HUDEP-2 (cell line): ENCODE measurements at regions not wholly inside any gene's neighbourhood (a gene's known extent, or its start where the extent isn't known, plus 50 kb on each side); places are given as distances from the start of the nearest gene placed in this dataset.

ENCODE experiments used
- DNase-seq, 76 experiments: peaks; one replicate each; lab custom pipeline; 2025; ENCODE audit not compliant: unreplicated experiment in 76 of 76; lab: John Stamatoyannopoulos, UW

DNA sequence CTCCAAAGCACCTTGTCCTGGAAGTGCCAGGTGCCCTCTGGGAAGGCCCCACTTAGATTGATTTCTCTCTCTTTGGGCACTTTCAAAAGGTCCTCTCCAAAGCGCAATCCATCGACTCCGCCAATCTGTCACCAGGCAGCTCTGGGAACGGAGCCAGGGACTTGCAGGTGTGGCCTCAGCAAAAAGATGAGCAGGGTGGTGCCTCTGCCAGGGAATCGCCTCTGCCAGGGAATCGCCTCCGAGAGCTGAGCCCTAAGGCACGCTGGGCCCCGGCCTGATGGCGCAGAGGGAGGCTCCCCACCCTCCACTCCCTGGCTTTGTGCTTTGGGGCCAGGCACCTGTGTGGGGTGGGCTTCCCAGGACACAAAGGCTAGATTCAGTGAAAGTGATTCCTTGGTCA is 1391.3 kb downstream of the TBC1D22A start:
- DNase-seq, result no peak

DNA sequence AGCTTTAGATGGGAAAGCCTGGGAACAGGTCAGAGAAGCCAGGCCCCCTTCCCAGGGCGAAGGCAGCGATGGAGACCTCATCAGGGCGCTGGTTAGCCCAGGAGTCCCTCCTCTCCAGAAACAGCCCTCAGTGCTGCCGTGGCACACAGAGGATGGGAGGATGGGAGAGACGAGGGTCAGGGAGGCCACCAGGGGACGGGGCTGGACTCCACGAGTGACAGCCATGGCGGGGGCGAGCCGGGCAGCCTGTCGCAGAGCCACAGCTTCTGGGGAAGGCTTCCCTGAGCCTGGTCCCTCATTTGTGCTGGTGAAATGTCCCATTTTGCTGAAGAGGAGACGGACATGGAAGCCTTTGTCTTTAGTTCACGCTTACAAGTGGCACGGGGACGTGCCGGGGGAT is 1390.5 kb downstream of the TBC1D22A start:
- DNase-seq, result no peak

DNA sequence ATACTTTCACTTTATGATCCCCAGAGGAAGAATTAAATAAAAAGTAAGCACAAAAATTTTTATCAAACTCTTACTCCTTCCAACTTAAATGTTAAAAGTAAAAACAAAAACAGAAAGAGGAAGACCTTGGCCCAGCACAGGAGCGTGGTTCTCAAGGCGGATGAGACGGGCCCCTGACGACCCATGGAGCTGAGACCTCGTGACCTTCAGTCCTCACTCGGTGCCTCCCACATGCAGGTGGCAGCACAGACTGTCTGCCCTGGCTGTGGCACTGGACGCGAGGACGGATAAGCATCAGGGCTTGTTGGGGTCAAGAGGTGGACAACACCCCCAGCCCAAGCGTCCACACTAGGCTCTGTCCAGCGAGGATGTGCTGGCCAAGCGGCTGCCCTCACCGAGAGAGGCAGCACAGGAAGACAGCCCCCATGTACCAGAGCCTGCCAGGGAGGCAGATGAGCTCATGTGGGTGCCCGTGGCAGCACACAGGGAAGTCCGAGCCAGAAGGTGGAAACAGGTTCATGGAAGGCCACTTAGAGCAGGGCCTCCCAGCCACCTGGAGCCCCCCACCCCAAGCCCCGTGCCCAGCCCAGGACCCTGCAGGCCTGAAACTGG is 1389.8 kb downstream of the TBC1D22A start:
- no peak for DNase-seq

DNA sequence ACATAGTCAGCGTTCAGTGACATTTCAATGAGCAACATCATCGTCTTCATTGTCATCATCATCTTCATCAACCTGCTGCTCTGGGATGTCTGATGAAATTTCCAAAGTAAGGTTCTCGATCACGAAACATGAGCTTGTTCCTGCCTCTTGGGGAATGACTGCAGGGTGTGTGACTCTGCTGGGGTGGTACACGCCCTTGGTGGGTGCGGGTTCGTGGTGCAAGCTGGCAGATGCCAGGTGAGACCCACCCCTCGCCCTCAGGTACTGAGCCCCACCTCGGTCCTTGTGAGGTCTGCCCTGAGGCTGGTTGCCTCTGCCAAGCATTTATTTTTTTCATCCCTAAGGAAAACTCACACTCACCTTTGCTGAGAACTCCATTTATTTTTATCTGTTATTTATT is 1389.2 kb downstream of the TBC1D22A start:
- no peak for DNase-seq

DNA sequence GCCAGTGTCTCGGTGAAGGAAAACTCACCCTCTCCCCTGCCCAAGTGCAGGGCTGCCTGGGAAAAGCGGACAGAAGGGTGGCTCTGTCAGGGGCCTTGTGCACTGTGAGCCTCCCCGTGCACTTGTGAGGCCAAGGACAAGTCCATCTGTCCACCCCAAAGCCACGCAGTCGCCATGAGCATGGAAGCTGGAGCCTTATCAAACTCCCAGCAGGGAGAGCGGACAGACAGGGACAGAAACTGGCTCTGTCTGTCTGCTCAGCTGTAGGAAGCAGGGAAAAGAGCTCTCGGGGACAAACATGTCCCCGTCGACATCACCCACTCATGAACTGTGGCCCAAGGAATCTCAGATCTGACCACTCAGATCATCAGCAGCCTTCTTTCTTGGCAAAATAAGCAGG is 1385.4 kb downstream of the TBC1D22A start:
- DNase-seq, result no peak

DNA sequence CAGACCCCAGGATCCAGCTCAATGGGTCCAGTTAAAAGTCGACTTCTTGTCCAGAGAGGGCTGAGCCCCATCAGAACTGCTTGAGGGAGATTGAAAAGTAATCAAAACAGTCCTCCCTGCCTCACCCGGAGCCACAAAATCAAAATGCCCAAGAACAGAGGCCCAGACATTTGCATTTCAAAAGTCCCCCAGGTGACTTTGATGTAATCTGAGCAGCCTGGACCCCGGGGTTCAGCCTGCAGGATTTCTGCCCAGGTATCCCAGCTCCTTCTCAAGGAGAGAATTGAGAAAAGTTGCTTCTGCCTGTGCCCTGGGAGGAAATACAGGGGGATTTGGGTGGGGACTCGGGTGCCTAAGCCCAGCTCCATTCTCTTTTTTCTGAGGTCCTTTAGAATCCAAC is 1385.0 kb downstream of the TBC1D22A start:
- no peak for DNase-seq

DNA sequence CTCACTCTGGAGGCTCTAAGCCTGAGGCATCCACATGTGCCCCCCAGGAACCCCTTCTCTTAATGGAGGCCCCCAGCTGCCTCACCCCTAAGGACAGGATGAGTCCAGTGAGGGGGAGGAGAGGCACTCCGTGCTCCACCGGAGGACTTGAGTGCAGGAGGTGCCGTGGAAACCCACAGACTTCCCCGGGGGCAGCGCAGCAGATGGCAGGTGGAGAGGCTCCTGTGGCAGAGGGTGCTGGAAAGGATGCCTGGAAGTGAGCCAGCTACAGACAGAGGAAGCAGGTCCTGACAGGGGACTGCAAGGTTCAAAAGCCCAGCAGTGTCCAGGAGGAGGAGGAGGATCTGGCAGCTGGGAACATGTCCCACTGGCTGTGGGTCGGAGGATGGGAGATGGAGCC is 1384.0 kb downstream of the TBC1D22A start:
- DNase-seq, result no peak

DNA sequence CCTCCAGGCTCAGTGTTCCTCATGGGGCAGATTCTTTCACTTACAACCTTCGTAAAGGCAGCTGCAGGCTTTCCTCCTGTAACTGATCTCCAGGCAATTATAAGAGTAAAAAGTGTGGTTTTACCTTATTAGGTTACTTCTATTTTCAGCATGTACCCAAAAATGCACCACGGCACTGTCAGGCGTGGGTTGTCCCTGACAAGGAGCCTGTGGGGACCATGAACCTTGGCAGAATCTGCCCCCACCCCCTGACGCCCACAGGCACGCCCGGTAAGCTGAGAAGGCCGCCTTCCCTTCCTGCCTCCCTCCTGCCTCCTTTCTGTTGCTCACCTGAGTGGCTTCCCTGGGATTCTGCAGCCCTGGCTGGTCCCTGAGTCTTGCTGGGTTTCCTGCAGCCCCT is 1383.3 kb downstream of the TBC1D22A start:
- no peak for DNase-seq

DNA sequence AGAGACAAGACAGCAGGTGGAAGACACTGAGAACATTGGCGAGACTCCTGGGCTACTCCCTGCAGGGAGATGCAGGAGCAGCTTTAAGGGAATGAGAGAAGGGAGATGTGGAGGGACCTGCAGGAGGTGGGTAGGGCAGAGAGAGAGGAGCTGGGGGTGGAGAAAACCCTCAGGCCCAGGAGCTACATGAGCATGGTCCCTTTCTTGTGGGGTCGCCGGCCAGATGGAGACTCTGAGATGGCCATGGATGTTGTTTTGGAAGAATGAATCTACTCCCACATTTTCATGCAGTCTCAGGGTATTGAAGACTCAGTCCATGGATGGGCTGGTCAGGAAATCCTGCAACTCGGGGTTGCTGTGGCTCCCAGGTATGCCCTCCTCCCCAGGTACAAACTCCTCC is 1381.9 kb downstream of the TBC1D22A start:
- DNase-seq, result no peak

DNA sequence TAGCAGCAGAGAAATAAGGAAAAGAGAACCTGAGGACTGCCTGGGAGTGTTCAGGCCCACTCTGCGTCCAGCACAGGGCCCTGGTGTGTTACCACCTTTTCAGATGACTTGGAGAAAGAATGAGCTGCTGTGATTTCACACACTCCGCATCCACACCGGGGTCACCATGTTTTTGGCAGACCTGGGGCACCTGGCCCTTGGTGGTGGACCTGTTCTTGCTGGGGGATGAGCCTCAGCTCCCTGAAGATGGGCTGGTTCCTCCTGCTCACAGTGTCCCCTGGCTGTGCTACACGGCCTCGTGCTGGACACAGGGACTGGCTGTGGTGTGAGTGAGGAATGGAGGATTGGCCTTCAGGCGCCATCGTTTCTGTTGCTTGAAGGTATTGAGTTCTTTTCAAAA is 1381.4 kb downstream of the TBC1D22A start:
- DNase-seq, result no peak

DNA sequence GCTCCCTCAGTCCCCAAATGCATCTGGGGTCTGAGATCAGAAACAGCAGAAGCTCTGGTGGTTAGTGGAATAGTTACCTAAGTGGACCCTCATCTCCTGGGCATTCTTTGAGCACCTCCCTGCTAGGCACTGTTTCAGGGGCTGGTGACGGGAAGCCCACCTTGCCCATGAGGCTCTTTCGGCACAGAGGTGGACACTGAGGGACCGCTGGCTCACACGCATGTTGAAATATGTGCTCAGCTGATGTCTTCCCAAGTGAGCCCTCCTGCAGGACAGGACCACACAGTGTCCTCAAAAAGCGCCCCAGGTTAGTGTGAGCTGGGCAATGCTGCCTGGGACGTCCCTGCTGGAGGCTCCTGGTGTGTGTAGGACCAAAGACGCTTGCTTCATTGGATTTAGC is 1379.9 kb downstream of the TBC1D22A start:
- no peak for DNase-seq

DNA sequence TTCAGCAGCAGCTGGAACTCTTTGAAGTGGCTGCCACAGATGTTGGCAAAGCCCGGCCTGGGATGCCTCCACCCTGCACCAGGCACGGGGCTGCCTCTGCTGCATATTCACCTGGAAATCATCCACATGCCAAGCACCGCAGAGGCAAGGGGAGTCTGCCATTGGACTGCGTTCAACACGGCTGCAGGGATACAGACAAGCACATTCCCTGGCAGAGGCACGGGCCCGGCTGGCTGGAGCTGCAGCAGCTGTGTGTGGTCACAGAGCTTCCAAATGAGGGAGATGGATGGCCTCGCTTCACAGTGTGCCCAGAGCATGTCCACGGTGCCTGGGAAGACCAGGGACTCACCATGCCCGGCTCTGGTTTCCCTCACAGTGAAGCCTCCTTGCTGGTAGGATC is 1378.9 kb downstream of the TBC1D22A start:
- DNase-seq, result no peak

DNA sequence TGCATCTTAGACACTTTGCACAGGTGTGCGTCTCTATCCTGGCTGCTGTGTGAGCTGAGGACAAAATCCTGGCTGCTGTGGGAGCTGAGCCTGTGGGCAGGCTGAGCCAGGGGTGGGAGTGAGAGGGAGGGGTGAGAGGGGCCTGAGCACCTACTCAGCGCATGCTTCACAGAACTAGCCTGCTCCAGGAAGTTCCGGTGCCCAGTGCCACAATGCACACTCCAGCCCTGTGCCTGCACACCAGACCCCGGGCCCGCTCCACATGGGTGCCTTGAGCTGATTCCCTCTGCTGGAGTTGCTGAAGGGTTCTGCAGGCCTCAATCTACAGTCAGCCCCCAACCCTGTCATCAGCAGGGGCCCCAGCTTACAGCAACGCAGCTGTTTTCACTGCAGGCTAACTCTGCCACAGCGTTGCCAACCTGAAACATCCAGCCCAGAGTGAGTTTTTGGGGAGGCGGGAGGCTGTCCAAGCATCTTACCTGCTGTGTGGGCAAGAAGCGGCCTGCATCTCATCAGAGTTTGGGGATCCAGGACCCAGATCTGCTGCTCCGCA is 1377.9 kb downstream of the TBC1D22A start:
- no peak for DNase-seq

DNA sequence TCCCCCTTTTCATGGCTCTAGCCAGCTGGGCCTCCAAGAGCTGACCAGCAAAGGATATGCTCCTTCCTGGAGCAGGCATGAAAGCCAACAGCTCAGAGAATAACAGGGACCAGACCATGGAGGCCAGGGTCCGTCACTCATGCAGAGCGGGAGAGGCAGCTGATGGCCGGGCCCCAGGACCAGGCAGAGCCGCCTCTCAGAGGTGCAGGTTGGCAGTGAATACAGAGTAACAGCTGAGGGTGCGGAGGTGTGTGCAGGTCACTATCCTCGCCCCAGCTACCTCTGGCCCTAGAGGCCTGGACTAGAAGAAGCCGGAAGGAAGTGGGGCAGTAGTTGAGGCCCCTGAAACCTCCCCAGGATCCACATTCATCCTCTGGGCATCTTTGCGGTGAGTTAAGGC is 1377.3 kb downstream of the TBC1D22A start:
- no peak for DNase-seq

DNA sequence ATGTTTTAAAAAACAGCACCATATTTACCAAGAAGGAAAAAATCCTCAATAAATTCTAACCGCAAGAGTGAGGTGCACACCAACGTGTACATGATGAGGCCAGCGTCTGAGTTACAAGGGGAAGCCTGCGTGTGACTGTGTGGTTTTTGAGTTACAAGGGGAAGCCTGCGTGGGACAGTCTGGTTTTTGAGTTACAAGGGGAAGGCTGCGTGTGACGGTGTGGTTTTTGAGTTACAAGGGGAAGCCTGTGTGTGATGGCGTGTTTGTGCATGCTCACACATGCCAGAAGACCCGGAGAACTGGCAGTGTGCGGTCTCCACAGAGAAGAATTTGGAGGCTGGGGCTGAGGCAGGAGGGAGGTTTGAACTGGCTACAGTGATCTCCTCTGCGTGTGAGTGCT is 1376.4 kb downstream of the TBC1D22A start:
- DNase-seq, result no peak

DNA sequence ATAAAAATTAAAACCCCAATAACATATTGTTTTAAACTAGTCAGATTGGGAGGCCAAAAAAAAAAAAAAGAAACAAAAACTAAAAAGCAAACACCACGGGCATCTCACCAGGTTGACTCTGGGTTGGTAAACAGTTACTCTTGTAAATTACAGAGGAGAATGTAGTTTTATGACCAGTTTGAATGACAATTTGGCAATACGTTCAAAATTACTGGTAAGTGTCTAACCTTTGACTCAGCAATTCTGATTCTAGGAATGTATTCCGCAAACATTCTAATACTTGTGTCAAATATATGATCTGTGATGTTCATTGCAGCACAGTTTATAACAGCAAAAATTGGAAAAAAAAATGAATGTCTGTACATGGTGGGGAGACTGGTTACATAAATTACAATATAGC is 1376.0 kb downstream of the TBC1D22A start:
- DNase-seq, result no peak

DNA sequence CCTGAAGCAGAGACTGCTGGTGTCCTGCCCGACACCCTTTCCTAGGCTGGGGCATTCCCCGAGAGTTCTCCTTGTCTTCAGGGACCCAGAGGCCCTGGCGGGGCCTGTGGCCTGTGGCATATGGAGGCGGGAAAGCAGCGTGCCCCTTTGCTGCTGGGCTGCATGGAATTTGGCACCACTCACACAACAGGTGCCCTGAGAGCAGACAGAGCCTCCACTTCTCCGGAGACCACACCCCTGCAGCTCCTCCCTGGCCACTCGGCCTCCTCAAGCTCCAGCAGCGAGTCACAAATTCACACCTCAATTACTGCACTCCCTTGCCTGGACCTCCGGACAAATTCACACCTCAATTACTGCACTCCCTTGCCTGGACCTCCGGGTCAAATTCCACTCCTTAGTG is 1375.2 kb downstream of the TBC1D22A start:
- no peak for DNase-seq

DNA sequence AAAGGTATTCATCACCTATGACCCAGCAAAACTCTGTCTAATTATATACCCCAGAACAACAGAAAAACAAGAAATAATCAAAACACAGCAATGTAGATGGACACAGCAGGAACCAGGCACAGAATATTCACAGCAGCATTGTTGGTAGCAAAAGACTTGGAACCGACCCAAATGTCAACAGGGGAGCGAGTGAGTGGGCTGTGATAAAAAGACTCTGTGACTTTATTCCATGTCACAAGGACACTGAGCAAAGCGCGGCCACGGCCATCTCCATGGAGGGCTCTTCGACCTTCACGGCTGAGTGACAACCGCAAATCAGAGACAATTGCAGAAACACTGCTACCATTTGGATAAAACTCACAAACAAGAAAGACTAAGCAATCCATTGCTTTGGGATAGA is 1373.1 kb downstream of the TBC1D22A start:
- DNase-seq, result no peak

DNA sequence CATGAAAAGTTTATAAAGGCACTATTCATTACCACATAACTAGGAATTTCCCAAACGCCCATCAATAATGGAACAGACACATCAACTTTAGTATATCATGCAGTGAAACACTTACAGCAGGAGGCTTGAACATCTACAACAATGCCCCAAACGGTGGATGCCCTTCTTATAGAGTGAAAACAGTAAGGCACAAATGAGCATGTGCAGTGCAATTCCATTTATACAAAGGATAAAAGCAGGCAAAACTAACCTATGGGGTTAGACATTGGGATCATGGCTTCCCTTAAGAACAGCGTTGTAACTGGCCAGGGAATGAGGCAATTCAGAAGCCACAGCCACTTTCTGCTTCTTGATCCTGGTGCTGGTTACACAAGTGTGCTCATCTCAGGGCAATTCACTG is 1363.0 kb downstream of the TBC1D22A start:
- DNase-seq, result no peak

DNA sequence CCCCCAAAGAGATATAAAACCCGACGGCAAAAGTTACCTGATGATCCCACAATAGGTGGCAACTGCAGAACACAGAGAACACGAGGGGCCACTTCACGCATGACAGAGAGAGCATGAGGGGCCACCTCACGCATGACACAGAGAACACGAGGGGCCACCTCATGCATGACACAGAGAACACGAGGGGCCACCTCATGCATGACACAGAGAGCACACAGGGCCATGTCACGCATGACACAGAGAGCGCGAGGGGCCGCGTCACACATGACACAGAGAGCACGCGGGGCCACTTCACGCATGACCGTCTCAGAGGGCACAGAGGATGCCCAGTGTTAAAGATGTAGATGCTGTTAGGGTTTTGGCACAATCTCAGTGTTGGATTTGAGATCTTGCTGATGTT is 1359.5 kb downstream of the TBC1D22A start:
- DNase-seq, result no peak

DNA sequence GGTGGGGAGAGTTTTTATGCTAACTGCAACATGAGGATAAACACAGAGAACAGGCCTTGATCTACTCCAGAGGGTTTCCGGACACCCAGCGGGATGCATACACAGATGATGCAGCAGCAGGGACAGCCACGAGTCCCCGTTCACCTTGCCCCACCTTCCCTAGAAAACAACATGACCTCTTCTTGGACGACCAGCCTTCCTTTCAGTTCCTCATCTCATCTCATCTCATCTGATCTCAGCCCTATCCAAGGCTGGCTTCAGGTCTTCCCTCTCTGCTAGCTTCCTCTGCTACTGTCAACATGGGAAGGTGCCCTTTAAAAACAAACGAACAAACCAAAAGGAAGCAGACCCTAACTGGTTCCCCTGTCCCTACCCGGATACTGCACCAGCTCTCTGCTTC is 1356.2 kb downstream of the TBC1D22A start:
- no peak for DNase-seq

DNA sequence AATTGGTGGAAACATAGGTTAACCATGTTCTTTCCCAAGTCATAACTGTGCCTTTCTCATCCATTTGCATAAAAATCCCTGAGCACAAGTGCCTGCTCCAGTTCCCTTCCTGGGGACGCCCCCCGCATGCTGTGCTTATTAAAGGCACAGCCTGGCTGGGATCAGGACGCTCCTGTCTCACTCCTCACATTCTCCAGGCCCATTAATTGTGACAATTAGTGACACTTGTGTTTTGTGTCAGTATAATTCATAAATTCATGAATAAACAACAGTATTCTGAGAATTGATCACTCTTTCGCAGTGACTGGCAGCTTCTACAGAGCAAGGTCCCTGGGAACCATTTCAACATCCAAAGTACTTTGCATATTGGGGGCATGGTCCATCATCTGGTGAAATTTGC is 1354.4 kb downstream of the TBC1D22A start:
- DNase-seq, result no peak
